Cardiac muscle cell (in vitro differentiated cells and primary cell): ENCODE measurements at regions not wholly inside any gene's neighbourhood (a gene's known extent, or its start where the extent isn't known, plus 50 kb on each side); places are given as distances from the start of the nearest gene placed in this dataset.

ENCODE experiments used
- DNase-seq, 2 donors: peaks; one replicate each; pipeline versions ENCODE4 v3.0.0 to v3.0.0-alpha.2; 2010 to 2017; ENCODE audit warnings: low read depth in 1 of 2, low spot score in 1 of 2
- H3K27ac ChIP-seq: fragments of 200-600 bp; sonication (generic); 2 replicates; pipeline ENCODE4 v1.5.1; 2016
- H3K27me3 ChIP-seq: fragments of 200-600 bp; sonication (generic); 2 replicates; pipeline ENCODE4 v1.6.0; 2016; ENCODE audit warnings: control low read depth
- H3K36me3 ChIP-seq: fragments of 200-600 bp; sonication (generic); 2 replicates; pipeline ENCODE4 v1.5.1; 2016; ENCODE audit warnings: control low read depth
- H3K4me1 ChIP-seq: fragments of 200-600 bp; sonication (generic); 2 replicates; pipeline ENCODE4 v1.8.1; 2017; ENCODE audit warnings: low read depth, mild to moderate bottlenecking, mixed run types
- H3K4me3 ChIP-seq: fragments of 200-600 bp; sonication (generic); 2 replicates; pipeline ENCODE4 v1.5.1; 2016; ENCODE audit warnings: mild to moderate bottlenecking
- H3K9me3 ChIP-seq: fragments of 200-600 bp; sonication (generic); 2 replicates; pipeline ENCODE4 v1.5.1; 2017; ENCODE audit warnings: low read depth, mild to moderate bottlenecking, control low read depth
- TF ChIP-seq, protein P1 (sequence below): IDR thresholded peaks from 2 replicates; pipeline ENCODE4 v1.5.1; 2012; ENCODE audit warnings: low read depth, mild to moderate bottlenecking, low read length

DNA sequence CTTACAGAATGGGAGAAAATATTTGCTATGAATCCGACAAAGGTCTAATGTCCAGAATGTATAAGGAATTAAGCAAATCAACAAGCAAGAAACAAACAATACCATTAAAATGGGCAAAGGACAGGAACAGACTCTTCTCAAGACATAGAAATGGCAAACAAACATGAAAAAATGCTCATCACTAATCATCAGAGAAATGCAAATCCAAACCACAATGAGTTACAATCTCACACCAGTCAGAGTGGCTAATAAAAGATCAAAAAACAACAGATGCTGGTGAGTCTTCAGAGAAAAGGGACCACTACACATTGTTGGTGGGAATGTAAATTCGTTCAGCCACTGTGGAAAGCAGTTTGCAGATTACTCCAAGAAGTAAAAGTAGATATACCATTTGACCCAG is 382.0 kb upstream of the ANO3 start:
- TF ChIP-seq, protein P1, sequence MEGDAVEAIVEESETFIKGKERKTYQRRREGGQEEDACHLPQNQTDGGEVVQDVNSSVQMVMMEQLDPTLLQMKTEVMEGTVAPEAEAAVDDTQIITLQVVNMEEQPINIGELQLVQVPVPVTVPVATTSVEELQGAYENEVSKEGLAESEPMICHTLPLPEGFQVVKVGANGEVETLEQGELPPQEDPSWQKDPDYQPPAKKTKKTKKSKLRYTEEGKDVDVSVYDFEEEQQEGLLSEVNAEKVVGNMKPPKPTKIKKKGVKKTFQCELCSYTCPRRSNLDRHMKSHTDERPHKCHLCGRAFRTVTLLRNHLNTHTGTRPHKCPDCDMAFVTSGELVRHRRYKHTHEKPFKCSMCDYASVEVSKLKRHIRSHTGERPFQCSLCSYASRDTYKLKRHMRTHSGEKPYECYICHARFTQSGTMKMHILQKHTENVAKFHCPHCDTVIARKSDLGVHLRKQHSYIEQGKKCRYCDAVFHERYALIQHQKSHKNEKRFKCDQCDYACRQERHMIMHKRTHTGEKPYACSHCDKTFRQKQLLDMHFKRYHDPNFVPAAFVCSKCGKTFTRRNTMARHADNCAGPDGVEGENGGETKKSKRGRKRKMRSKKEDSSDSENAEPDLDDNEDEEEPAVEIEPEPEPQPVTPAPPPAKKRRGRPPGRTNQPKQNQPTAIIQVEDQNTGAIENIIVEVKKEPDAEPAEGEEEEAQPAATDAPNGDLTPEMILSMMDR = no peak
- Histone ChIP-seq H3K27me3 (no peaks in the 10 kb centered on the region), H3K27ac (no peak overlapping the region), H3K36me3 (no peaks in the 10 kb centered on the region), H3K9me3 (no peaks in the 10 kb centered on the region), H3K4me1 (no peaks in the 10 kb centered on the region), H3K4me3 (no peak overlapping the region)
- no peak for DNase-seq

DNA sequence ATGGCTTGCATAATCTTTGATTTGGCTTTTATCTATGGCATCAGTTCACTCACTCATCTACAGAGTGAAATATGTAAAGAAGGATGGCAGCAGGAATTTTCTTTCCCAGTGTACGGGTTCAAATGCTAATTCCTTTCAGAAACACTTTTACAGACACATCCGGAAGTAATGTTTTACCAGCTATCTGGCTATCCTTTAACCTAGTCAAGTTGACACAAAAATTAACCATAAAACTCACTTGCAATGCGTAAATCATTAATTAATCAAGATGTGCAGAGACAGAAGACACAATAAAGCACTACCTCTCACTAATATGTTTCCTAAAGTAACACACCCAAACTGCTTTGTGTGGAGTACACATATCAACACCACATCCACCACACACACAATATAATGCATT is 378.9 kb upstream of the ANO3 start:
- H3K27ac ChIP-seq = no peak overlapping the region
- H3K9me3 ChIP-seq = no peaks in the 10 kb centered on the region
- no peaks in the 10 kb centered on the region for H3K36me3 ChIP-seq
- H3K4me1 ChIP-seq = no peaks in the 10 kb centered on the region
- no peaks in the 10 kb centered on the region for H3K27me3 ChIP-seq
- DNase-seq = no peak
- H3K4me3 ChIP-seq = no peak overlapping the region
- TF ChIP-seq, protein P1 = no peak

DNA sequence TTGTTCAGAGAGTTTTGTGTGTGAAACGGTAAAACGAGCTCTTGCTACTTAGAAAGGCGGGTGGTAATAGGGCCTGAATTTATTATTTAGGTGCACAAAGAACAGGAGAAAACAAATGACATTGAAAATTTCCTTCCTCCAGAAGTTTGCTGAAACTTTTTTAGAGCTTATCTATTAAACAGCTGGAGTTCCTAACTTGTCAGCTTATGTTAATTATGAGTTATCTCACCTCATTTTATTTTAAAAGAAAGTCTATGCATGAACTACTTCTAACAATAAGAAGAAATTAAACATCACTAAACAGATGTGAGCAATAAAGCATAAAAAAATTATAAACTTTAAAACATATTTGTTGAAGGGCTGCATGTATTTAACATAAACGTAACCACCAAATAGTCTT is 373.9 kb upstream of the ANO3 start:
- TF ChIP-seq, protein P1 = no peak
- no peak for DNase-seq
- no peaks in the 10 kb centered on the region for H3K36me3 ChIP-seq
- no peaks in the 10 kb centered on the region for H3K9me3 ChIP-seq
- no peaks in the 10 kb centered on the region for H3K4me1 ChIP-seq
- no peak overlapping the region for H3K4me3 ChIP-seq
- no peaks in the 10 kb centered on the region for H3K27me3 ChIP-seq
- H3K27ac ChIP-seq = no peak overlapping the region

DNA sequence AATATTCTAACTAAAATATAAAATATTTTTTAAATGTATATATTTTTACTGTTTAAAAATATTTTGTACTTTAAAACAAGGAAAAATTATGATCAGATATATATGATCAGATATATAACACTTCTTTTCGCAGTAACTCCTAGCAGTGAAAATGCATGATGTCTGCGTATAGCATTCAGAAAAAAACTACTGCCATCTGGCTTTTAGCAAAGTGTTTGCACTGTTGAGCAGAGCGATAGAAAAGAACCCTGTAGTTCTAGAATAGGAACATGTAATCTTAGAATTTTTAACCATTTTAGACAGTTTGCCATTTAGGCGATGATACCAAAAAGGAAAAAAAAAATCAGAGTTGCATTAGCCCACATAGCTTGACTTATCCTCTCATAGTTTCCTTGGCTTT is 370.4 kb upstream of the ANO3 start:
- no peaks in the 10 kb centered on the region for H3K36me3 ChIP-seq
- TF ChIP-seq, protein P1 = no peak
- H3K27ac ChIP-seq = no peak overlapping the region
- H3K4me1 ChIP-seq = no peaks in the 10 kb centered on the region
- no peak for DNase-seq
- H3K4me3 ChIP-seq = no peak overlapping the region
- no peaks in the 10 kb centered on the region for H3K27me3 ChIP-seq
- H3K9me3 ChIP-seq = no peaks in the 10 kb centered on the region

DNA sequence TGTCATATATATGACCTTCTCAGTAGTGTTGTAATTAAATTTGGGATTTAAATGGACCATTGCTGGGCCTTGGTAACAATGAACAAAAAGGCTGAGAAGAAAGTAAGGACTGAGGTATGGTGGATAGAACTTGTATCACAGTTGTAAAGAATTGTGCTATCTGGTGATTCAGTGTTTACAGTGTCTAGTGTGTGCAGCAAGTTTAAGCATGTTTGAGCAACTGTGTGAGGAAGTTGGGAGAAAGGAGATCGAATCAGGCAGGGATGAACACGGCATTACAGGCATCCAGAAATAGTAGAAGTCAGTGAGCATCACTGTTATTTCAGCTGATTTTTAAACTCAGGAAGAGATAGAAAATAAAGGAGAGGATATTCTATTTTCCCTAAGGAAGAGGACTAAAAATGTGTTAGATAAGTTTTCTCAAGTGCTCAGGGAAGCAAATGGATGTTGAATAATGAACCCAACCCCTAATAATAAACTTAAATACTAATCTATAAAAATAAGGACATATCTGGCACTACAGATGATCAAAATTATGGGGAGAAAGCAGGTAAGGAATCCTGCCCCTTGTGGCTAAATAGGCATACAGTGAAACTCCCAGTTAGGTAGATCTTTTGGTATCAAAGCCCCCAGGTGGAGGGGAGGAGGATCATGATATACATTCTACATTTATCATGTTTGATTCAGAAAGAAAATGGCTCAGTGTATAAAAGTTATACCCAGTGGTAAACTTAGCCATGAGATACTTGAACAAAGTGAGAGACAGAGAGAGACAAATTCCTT is 361.0 kb upstream of the ANO3 start:
- Histone ChIP-seq H3K4me3 (no peak overlapping the region), H3K27ac (no peak overlapping the region), H3K36me3 (no peaks in the 10 kb centered on the region), H3K9me3 (no peaks in the 10 kb centered on the region), H3K27me3 (no peaks in the 10 kb centered on the region), H3K4me1 (no peaks in the 10 kb centered on the region)
- DNase-seq = no peak
- TF ChIP-seq, protein P1 = no peak
